NCI-H2107 (cell line): ENCODE measurements at regions not wholly inside any gene's neighbourhood (a gene's known extent, or its start where the extent isn't known, plus 50 kb on each side); places are given as distances from the start of the nearest gene placed in this dataset.
"Not testable (repeated sequence)": the region's sequence is repeated elsewhere in the genome, so short reads cannot be mapped to it uniquely, and the experiment has no call there.

Experiments used
- DNase-seq: peaks from one replicate; lab custom pipeline; 2025; lab: John Stamatoyannopoulos, UW

- no peak for DNase-seq
Measured at GRCh38 chr4:124426279-124426678, 286.3 kb downstream of the ANKRD50 start.

DNA sequence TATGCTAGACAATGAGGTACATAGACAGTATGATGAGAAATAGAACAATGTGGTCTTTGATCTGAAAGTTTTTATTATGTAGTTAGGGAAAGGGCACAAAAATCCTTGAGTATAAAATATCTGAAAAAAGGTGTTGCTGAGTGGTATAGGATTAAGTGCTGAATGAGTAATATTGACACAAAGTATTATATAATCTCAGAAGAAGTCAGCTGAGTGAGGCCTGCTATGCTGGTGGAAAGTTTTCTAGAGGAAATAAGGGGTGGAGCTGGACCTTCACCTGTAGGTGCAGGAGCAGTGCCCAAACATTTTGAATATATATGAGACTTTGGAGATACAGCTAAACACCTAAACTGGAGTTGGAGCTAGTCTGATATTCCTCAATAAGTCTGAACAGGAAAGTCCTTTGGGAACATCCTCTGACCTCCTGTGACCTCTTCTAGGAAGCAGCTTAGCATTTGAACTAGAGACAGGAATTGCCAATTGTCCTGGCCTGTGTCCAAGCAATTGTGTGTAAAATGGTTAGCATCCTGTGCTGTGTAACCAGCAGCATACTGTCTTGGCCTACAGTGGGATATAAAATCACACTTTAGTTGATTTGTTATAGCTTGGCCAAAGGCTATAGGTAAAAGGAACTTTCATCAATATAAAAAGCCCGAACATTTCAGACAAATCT is 285.3 kb downstream of the ANKRD50 start:
- no peak for DNase-seq

DNA sequence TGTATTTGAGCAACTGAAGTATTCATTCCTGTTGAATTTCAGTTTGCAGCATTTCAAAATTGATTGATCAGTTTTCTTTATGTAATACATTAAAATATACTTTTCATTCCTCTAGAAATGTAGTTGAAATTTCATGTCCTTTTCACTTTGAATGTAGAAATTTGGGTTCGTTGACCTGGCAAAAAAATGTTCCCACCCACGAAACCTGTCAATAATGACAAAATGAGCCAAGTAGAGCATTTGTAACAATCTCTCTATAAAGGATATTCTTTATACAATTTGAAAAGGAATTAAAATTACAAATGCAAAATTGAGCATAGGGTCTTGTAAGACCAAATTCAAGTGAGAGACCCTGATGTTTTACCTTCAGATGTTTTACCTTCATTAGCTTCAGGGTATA is 283.9 kb downstream of the ANKRD50 start:
- DNase-seq: no peak

DNA sequence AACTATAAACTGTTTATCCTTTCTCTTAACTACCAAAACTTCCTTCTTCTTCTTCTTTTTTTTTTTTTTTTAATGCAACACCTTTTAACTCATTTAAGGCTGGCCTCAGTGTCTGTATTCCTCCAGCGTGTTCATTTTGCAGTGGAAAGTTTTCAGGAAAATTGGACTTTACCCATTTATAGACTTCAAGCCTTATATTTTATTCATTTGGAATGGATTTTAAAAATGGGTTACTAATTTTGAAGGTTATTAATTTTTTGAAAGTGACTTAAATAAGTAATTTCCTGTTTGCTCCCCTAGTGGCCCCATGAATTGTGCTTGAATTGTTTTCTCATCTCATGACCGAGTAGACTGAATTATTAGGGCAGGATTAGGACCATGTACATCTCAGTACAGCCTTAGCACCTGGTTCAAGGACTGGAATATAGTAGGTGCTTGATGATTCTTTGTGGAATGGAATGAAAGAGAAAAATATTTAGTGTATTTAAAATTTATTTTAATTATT is 282.7 kb downstream of the ANKRD50 start:
- DNase-seq: no peak

GRCh38 chr4:124431653-124432192 is 280.8 kb downstream of the ANKRD50 start:
- DNase-seq: no peak

GRCh38 chr4:124432500-124432899 is 280.0 kb downstream of the ANKRD50 start:
- DNase-seq: no peak

DNA sequence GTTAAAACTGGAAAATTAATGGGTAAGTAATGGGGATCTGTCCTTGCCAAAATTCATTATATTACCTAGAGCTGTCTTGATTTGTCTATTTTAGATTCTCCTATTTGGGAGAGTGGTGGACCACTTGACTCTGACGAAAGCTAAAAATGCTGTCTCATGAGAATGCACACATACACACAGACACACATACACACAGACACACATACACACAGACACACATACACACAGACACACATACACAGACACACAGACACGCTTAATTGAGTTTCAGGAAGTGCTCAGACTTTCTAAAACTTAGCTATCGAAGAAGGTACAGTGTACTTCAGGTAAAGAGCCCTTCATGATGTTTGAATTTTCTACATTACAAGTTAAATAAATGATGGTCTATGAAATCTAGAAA is 279.5 kb downstream of the ANKRD50 start:
- no peak for DNase-seq

DNA sequence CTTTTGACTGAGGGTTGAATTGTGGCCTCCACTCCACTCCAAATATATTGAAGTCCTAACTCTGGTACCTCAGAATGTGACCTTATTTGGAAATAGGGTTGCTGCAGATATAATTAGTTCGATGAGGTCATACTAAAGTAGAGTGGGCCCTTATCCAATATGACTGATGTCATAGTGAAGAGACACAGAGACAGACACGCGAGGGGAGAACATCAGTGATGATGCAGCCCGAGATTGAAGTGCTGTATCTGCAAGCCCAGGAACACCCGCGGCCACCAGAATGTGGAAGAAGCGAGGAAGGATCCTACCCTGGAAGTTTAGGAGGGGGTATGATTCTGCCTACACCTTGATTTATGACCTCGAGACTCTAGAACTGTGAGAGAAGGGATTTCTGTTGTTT is 279.0 kb downstream of the ANKRD50 start:
- DNase-seq: no peak

DNA sequence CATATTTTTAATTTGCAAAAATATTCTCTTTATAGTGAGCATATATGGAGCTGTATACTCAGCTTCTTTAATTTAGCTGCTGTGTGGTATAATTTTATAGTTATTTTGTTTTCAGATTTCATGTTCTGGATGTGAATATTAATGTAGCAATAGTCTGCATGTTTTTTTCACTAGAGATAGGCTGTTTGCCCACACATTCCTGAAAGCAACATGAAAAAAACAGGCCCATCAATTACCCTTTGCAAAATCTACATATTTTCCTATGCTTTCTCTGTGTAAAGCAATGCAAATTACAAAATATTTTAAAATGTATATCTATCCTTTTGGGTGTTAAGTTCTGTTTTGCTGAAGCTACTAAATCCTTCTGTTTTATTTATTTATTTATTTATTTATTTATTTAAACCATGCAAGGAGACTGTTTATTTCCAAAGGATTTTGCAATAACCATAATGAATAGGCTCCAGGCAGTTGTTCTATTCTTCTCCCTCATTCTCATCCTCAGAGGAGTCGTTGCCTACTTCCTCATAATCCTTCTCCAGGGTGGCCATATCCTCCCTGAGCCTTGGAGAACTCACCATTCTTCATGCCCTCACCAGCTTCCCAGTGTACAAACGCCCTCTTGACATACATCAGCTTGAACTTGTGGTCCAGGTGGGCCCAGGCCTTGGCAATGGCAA is 277.1 kb downstream of the ANKRD50 start:
- no peak for DNase-seq

- DNase-seq: no peak
Measured at GRCh38 chr4:124437853-124438495, 274.6 kb downstream of the ANKRD50 start.

- DNase-seq: no peak
Measured at GRCh38 chr4:124445071-124445470, 267.5 kb downstream of the ANKRD50 start.

DNA sequence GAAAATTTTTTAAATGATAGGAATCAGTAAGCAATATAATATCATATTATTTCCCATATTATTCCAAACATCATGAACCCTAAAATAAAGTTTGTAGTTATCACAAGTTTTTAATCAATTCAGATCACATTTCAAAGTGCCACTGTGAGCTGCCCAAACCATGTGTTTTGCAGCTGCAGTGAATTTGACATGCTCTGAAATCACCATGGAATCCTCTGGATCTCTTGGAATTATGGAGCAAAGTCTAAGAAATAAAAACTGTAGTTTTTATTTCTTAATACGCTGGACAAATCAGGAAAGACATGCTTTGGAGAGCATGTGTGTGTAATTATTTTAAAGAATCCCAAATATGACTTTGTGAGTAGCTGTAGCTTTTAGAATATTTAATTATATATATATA is 262.7 kb downstream of the ANKRD50 start:
- no peak for DNase-seq

- DNase-seq: no peak
Measured at GRCh38 chr4:124450851-124451250, 261.7 kb downstream of the ANKRD50 start.

GRCh38 chr4:124454772-124455270 is 257.7 kb downstream of the ANKRD50 start:
- DNase-seq: no peak

- no peak for DNase-seq
Measured at GRCh38 chr4:124455671-124456070, 256.9 kb downstream of the ANKRD50 start.

- no peak for DNase-seq
Measured at GRCh38 chr4:124459196-124459940, 253.2 kb downstream of the ANKRD50 start.

DNA sequence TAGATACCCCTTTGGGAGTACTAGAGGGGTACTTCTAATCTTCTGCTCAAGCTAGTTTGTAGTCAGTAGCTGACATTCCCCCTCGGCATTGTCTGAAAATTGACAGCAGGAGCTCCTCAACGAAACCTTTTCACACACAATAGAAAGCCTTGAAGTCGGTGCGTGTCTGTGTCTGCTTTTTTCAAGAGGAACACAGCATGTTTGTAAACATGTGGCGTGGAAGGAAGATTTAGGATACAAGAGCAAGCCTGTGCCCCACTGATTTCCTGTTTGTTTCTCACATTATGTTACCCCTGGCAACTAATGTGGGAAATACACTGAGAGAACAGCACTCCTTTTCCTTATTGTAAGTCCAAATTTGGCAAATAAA is 252.6 kb downstream of the ANKRD50 start:
- no peak for DNase-seq

GRCh38 chr4:124461592-124461991 is 250.9 kb downstream of the ANKRD50 start:
- DNase-seq: not testable (repeated sequence)

DNA sequence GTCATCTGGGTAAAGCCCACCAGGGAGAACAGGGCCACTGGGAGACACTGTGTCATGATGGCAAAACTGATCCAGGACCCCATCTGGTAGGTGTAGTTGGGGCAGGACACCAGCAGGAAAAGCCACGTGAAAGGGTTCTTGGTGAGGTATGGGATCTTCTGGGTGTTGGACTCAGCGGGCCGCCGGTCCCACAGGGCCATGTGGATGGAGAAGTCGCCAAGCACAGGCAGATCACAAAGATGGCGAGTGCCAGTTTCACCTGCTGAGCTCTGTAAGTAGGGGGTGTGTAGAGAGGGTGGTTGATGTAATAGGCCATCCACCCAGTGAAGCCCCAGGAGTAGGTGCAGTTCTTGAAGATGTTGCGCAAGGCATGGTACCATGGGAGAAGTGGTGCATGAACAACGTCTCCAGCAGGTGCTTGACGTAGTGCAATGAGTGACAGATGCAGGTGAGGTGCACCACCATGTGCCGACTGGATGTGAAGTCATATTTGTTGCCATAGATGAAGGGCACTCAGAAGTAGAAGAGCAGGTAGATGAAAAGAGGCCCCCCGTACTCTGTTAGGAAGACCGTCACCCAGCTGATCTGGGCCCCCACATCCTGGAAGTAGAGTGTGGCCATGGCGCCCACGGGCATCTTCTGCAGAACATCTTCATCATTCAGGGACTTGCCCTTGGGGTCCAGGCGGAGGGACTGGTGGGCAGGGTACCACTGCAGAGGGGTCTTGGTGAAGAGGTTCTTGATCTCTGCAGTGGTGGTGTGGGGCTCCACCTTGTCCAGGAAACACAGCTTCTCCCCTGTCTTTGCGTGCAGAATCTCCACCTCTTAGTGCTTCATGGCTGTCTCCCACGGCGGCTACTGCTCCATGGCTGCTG is 249.3 kb downstream of the ANKRD50 start:
- no peak for DNase-seq

- DNase-seq: no peak
Measured at GRCh38 chr4:124464836-124465235, 247.7 kb downstream of the ANKRD50 start.

GRCh38 chr4:124468360-124468759 is 244.2 kb downstream of the ANKRD50 start:
- no peak for DNase-seq
